Ammon's horn (tissue), 1 donor: ENCODE measurements at regions not wholly inside any gene's neighbourhood (a gene's known extent, or its start where the extent isn't known, plus 50 kb on each side); places are given as distances from the start of the nearest gene placed in this dataset.

ENCODE experiments used
- DNase-seq: peaks from one replicate; pipeline ENCODE4 v3.0.0-alpha.2; 2016; ENCODE audit warnings: low spot score

DNA sequence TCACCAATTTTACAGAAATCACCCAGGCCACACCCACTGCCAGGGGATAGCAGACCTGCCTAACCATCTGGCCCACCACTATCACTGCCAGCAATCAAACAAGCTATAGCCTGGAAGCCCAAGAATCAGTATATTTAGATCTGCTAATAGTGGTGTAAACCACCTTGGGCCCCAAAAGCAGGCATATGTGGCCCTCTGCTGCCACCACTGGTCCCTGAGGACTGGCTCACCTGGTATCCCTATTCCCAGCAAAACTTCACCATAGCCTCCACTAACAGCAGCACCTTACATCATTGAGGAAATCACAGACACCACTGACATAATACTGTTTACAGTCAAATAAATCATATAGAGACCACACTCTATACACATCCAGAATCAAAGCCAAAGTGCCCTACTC lies 880.4 kb upstream of the MAN1A1 start:
- DNase-seq = no peak

DNA sequence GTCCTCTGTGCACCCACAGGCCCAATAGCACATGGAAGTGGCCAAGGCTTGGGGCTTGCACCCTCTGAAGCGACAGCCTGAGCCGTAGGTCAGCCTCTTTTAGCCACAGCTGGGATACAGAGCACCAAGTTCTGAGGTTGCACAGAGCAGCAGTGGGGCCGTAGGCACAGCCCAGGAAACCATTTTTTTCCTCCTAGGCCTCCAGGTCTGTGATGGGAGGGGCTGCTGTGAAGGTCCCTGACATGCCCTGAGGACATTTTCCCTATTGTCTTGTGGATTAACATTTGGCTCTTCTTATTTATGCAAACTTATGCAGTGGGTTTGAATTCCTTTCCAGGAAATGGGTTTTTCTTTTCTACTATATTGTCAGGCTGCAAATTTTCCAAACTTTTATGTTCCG lies 878.7 kb upstream of the MAN1A1 start:
- no peak for DNase-seq

DNA sequence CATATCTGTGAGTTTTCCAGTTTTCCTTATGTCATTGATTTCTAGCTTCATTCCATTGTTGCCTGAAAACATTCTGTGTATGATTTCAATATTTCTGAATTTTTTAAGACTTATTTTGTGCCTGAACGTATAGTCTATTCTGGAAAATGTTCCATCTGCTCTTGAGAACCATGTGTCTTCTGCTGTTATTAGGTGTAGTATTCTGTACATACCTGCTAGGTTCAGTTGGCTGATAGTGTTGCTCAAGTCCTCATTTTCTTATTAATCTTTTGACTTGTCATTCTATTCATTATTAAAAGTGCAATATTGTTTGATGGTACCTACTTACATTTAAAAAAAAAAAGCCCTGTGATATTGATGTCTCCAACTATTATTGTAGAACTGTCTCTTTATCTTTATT lies 869.8 kb upstream of the MAN1A1 start:
- DNase-seq = no peak

DNA sequence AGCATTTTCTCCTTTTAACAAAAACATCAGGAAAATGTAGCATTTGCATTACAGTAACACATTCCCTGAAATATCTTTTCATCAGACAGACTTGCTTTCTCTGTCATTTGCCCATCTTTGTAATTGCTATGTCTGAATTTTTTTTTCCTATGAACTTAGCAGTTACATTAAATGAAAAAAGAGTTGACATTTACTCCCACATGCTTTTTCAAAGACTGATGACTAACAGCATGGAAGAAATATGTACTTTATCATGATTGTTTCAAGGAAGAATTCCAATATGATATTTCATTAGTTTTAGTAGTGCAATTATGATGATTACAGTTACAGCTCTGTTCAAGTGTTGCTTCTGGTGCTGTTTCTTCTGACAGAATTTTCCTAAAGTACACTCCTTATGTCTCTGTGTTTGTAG lies 864.5 kb upstream of the MAN1A1 start:
- no peak for DNase-seq

DNA sequence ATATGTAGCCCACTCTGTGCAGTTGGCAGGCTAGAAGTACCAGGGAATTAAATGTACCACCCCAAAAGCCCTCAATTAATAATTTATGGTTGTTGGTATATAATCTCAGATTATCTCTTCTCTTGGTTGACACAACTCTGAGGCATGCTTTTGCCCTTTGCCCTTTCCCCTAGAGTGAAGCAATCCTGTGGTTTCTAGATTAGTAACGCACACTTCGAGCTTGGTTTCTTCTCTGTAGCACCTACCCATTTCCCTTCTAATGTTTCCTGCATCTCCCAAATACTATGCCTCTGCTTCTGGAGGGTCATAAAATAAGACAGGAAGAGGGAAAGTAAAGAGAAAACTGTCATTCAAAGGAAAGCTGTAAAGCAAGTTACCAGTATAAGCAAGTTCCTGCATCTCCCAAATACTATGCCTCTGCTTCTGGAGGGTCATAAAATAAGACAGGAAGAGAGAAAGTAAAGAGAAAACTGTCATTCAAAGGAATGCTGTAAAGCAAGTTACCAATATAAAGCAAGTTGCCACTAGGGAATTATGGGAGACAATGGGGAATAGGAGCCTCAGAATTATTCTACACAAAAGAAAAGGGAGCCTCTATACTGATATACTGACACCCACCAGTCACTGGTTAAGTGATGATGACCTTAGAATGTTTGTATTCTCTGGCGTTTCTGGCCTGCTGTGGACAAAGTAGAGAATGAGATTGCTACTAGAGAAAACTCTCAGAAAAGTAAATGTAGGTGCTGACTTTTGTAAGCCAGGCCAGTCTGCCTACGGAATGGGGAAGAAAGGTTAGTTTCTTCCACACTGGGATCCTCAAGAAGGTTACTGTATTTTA lies 862.6 kb upstream of the MAN1A1 start:
- DNase-seq = no peak

DNA sequence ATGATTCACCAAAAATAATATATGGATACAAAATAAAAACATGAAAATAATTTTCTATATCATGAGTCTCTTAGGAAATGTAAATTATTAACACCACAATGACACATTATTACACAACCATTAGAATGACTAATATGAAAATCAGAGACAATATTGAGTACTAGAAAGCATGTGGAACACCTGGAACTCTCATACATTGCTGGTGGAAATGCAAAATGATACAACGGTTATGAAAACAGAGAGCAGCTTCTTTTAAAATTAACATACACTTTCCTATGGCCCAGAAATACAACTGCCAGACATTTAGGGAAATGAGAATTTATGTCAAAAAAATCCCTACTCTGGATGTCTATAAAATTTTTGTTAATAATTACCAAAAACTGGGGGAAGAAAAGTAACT lies 853.3 kb upstream of the MAN1A1 start:
- no peak for DNase-seq

DNA sequence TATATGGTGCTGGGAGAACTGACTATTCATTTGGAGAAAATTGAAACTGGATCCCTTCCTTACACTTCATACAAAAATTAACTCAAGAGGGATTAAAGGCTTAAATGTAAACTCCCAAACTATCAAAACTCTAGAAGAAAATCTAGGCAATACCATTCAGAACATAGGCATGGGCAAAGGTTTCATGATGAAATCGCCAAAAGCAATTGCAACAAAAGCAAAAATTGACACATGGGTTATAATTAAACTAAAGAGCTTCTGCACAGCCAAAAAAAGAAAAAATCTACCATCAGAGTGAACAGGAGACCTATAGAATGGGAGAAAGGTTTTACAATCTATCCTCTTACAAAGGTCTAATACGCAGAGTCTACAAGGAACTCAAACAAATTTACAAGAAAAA lies 851.3 kb upstream of the MAN1A1 start:
- DNase-seq = no peak

DNA sequence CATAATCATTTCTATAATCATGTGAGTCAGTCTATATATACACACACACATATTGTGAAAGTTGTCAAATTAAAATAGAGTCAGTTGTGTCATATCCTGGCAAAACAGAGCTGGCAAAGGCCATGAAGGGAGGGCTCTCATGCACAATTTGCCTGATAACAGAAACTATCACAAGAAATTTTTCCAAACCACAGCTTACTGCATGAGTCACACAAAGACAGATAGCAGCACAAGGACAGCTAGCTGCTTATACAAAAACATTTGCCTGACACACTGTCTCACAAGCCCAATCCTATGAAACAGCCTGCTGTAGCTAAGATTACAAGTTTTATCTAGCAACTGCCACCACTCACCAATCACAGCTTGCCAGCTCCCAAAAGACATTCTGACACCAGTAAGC lies 848.5 kb upstream of the MAN1A1 start:
- DNase-seq = peak; percentile 48

DNA sequence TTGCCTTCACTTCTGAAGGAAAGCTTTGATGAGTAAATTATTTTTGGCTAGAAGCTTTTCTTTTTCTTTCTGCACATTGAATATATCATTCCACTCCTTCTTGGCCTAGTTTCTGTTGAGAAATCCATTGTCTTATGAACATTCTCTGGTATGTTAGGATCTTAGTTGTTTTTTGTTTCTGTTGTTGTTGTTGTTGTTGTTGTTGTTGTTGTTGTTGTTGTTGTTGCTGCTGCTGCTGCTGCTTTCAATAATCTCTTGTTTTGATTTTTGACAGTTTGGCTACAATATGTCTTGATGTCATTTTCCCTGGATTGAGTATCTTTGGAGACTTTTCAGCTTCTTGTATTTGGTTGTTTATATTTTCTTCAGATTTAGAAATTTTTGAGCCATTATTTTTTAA lies 836.5 kb upstream of the MAN1A1 start:
- no peak for DNase-seq

DNA sequence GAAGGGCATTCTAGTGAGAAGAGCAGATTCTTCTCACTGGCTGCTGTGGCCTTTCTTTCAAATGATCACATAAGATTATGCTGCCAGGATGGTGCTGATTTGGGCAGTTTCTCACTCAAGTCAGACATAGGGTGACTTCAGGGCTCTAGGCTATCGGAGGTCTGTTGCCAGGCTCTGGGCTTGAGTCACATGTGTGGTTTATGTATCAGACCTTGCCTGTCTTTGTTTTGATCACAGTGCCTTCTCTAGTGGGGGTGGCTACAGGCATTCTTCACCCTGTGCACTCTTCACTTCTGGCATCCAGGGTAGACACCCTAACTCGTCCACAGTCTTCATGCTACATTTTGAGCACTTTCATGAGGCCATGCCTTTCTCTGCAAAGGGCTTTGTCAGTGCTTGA lies 823.7 kb upstream of the MAN1A1 start:
- DNase-seq = no peak

DNA sequence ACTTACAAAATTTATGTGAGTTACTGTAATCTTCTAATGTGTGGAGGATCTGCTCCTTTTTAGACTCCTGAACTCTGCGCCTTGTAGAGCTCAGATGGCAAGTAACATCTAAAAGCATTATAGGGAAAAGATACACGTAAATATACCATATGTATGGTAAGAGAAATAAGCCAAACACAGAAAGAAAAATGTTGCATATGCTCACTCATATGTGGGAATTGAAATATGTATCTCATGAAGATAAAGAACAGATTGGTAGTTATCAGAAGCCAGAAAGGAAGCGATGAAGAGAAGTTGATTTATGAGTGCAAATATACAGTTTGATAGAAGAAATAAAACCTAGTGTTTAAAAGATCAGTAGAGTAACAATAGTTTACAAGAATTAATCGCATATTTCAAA lies 815.0 kb upstream of the MAN1A1 start:
- DNase-seq = no peak

DNA sequence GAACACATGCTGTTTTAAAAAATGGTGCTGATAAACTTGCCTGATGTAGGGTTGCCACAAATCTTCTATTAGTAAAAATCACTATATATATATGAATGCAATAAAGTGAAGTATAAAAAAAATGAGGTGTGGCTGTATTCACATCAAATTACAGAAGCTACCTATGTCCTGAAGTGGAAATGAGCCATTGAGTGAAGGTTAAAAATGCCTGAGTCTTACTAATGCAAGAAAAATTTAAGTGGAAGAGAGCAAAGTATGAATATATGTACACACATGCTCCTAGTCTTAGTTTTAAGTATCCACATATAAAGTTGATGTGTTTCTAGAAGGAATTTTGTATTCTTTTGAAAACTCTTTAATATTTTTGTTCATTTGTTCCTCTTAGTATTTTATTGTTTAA lies 808.3 kb upstream of the MAN1A1 start:
- DNase-seq = no peak

DNA sequence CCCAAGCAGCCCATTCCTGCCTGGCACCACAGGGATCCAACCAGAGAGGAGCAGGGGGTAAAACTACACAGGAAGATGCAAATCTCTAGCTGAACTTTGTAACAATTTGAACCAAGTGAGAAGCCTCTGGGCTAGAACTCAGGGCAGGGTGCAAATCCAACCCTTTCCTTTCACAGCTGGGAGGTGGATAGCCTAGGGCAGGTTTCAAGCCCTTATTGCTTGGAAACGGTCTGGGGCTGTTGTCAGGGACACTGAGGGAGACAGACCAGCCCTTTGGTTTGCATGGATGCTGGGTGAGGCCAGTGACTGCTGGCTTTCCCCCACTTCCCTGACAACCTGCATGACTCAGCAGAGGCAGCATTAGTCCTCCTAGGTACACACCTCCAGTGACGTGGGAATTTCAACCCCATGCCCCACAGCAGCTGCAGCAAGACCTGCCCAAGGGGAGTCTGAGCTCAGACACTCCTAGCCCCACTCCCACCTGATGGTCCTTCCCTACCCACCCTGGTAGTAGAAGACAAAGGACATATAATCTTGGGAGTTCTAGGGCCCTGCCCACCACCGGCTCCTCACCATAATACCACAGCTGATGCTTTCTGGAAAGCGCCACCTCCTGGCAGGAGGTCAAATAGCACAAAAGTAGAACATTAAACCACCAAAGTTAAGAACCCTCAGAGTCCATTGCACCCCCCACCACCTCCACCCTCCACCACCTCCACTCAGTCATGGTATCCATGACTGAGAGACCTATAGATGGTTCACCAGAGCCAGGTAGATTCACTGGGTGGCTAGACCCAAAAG lies 797.7 kb upstream of the MAN1A1 start:
- no peak for DNase-seq

DNA sequence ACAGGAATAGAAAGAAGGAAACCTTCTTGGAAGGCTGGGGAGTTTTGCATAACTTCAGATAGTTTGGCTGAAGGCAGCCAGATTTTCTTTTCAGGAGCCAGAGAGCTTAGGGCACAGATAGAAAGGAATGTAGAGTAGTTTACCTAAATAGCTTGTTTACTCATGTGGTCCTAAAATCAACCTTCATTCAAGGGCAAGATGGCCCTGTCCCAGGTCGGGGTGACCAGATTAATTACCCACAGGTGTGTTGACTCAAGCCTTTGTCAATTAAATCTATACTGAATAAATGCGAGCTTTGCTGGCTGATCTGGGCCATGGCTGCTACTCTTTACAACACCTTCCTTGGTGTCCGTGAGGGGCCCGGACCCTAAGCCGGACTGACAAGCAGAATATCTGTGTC lies 792.0 kb upstream of the MAN1A1 start:
- no peak for DNase-seq

DNA sequence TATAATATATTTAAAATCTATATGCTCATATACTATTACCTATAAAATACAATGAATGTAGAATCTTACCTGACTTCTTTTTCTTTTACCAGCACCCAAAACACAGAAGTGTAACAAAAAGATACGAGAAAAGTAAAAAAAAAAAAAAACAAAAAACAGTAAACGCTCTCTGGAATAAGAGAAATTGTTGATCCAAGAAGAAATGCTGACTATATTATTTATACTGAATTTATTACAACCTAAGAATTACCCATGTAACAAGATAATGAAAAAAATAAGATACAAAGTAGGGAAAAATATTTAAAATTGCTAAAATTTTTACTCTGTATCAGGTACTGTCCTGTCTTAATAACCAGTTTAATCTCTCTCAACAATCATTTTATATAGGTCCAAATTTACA lies 787.9 kb upstream of the MAN1A1 start:
- DNase-seq = no peak

DNA sequence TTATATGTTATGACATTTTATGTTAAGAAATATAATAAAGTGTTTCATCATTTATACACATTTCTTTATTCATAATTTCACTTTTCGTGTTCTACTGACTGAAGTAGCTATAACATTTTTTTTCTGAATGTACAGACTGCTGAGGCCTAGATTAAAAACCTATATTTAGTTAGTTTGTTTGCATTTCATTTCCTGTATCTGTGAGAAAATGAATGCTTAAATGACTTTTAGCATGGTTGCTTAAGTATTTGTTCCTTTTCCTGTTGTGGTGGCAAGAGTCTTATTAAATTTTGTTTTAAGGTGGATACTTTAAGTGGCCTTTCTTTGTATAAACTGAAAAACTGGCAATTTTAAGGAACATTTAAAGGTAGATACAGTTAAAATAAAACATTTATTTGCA lies 779.7 kb upstream of the MAN1A1 start:
- DNase-seq = no peak

DNA sequence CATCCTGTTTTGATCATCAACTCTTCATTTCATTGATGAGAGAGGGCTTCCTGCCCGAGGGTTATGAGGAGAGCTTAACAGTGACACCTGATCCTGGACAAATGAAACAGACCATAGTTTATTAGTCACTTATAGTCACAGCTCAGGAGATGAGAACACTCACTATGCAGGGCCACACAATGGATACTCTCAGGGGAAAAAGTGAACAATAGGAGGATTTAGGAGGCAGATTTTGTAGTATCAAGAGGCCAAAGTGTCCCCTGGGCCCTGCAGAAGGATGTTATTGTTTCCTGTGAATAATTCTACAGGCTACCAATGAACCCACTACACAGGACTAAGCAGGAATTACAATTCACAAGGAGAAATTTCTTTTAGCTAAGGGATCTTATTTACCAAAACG lies 772.8 kb upstream of the MAN1A1 start:
- DNase-seq = no peak

DNA sequence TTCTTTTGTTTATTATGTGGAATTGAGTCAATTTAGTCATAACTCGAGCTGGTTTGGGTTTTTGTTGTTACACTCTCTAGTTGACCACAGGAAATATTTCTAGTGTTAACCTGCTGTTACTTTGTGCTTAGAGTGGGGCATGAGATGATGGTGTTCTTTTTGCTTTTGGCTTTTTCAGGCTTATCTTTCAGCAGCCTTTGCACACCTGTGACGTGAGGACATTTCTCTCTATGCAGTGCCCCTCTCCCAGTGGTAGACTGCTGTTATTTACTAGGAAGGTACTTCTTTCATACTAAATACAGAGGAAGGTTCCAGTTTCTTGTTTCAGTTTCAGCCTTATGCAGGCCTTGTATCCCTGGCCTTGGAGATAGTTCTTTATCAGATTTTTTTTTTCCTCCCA lies 766.8 kb upstream of the MAN1A1 start:
- no peak for DNase-seq

DNA sequence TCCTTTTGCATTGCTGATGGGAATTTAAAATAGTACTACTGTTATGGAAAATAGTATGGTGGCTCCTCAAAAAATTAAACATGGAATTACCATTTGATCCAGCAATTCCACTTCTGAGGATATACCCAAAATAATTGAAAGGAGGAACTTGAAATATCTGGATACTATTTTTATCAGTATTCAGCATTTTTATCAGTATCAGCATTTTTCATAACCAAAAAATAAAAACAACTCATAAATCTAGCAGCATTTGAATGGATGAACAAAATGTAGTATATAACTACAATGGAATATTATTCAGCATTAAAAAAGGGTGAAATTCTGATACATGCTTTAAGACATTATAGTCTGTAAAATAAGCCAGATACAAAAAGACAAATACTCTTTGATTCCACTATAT lies 763.4 kb upstream of the MAN1A1 start:
- no peak for DNase-seq

DNA sequence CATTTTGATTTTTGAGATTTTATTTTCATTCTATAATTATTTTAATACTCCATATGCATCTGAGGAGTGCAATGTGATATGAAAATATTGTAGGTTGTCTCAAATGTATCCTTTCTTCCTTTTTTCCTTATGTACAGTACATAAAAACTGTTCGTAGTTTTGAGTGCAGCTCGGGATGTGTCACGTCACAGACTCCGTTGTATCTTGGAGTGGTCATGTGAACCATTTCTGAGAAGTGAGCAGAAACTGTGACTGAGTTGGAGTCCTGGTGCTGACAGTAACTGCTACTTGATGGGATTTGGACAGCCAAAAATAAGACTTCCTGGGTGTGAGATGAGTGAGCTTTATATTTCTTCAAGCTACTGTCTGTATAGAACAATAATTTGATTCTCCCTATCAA lies 761.4 kb upstream of the MAN1A1 start:
- no peak for DNase-seq

DNA sequence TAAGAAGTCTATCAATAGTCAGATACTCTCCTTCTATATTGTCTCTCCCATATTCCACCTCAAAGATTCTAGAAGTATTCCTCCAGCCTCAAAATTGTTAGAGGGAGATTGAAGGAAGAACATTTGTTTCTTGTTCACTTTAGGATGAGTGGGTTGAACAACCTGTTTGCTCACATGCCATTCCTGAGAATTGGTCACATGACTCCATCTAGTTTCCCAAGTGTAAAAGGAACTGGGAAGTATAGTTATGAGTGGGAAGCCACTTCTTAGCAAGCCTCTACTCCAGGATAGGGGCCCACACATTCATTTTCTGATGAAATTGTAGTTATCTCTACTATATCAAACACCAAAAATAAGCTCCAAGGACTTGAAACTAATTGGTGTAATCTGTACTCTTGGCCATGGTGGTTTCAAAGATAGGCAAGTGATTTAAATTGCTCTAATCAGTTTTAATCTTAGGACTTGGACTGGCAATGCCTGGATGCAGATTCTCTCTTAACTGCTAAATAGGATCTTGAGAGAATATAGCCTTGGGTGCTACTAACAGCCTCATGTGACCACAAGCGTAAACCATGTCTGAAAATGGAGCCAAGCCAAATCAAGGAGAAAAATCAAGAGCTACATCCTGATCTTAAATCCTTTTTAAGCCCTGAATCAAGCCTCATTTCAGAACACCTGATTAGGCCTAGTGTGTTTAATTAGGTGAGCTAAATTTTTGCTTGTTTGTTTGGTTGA lies 758.7 kb upstream of the MAN1A1 start:
- DNase-seq = no peak

DNA sequence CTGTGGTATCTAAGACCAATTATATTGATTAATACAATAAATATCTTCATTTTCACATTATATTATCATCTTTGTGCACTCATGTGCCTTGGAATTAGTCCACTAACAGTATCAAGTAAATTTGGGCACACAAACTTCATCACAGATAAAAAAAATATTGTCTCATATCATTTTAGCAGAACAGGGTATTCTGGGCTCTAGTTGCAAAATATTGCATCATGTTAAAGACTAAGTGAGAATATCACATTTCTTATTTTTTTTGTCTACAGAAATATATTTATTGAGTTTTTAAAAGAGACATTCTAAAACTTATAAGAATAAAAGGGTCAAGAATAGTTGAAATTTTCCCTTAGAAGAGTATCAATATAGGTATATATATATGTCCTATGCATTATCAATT lies 754.1 kb upstream of the MAN1A1 start:
- no peak for DNase-seq

DNA sequence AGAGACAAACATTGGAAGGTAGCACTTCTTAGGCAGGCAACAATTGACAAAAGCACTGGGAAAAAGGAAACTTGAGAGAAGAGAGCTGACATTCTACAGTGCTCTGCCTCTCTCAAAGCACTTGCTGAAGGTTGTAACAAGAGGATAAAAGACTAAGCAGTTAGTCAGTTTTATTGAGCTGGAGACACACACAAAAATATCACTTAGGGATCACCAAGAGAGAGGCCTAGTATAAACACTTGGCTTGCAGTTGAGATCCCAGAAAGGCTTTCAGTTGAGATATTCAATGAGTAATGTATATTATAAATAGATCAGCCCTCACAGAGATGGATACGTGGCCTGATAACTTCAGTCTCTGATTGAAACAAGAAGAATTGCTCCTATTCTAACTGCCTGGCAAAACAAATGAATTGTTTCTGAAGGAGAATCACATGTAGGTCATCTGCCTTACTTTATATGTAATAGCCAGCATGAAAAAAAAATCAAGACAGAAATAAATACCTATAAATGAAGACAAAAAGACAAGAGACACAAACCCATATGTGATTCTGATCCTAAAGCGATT lies 747.2 kb upstream of the MAN1A1 start:
- no peak for DNase-seq
